ENCODE measurements at regions not wholly inside any gene's neighbourhood (a gene's known extent, or its start where the extent isn't known, plus 50 kb on each side); places are given as distances from the start of the nearest gene placed in this dataset.
A peak's percentile ranks its signal among the peaks of the same experiment; 100 is the strongest.

GRCh38 chr1:68819190-68819829 lies 322.4 kb upstream of the DEPDC1 start:
- no peak overlapping the region for H3K27ac ChIP-seq (ENCODE audit: low read depth, low read length)
- POLR2A ChIA-PET = no interaction called here
- no peaks in the 10 kb centered on the region; the same call in 1 of the 2 replicates for H3K9me3 ChIP-seq (ENCODE audit: control insufficient read depth, insufficient read depth, low read length)
- H3K4me3 ChIP-seq (ENCODE audit: low read depth, low read length) = no peak overlapping the region
- DNase-seq (ENCODE audit: low read depth, low spot score) = no peak
- no peaks in the 10 kb centered on the region for H3K27me3 ChIP-seq (ENCODE audit: control insufficient read depth, insufficient read depth, low read length)
- peak; percentile 49 for TF ChIP-seq CTCF (IDR thresholded peaks at IDR 0.05; ENCODE audit: low read depth, low read length)
- CTCF ChIA-PET = interaction anchor here (1.0 to 2.5 kb wide), 2 partner anchors 9 to 918 kb away, joined by 4 to 7 read pairs; no protein-coding TSS in a partner anchor

GRCh38 chr1:68820151-68820550 lies 323.3 kb upstream of the DEPDC1 start:
- no peak overlapping the region for H3K4me3 ChIP-seq (ENCODE audit: low read depth, low read length)
- ChIA-PET CTCF (interaction anchor here (0.8 to 2.5 kb wide), 2 partner anchors 15 to 917 kb away, joined by 3 to 7 read pairs; no protein-coding TSS in a partner anchor), POLR2A (no interaction called here)
- no peak for DNase-seq (ENCODE audit: low read depth, low spot score)
- no peak overlapping the region for H3K27ac ChIP-seq (ENCODE audit: low read depth, low read length)
- H3K27me3 ChIP-seq (ENCODE audit: control insufficient read depth, insufficient read depth, low read length) = no peaks in the 10 kb centered on the region
- TF ChIP-seq CTCF (IDR thresholded peaks at IDR 0.05; ENCODE audit: low read depth, low read length) = no peak
- no peaks in the 10 kb centered on the region; the same call in 1 of the 2 replicates for H3K9me3 ChIP-seq (ENCODE audit: control insufficient read depth, insufficient read depth, low read length)

GRCh38 chr1:68826836-68827235 lies 330.0 kb upstream of the DEPDC1 start:
- TF ChIP-seq CTCF (IDR thresholded peaks at IDR 0.05; ENCODE audit: low read depth, low read length) = no peak
- Histone ChIP-seq H3K4me3 (ENCODE audit: low read depth, low read length) (no peak overlapping the region), H3K27me3 (ENCODE audit: control insufficient read depth, insufficient read depth, low read length) (no peaks in the 10 kb centered on the region), H3K27ac (ENCODE audit: low read depth, low read length) (no peak overlapping the region), H3K9me3 (ENCODE audit: control insufficient read depth, insufficient read depth, low read length) (no peaks in the 10 kb centered on the region)
- ChIA-PET POLR2A (no interaction called here), CTCF (no interaction called here)
- no peak for DNase-seq (ENCODE audit: low read depth, low spot score)

GRCh38 chr1:68827261-68827660 lies 330.4 kb upstream of the DEPDC1 start:
- Histone ChIP-seq H3K27me3 (ENCODE audit: control insufficient read depth, insufficient read depth, low read length) (no peaks in the 10 kb centered on the region), H3K9me3 (ENCODE audit: control insufficient read depth, insufficient read depth, low read length) (no peaks in the 10 kb centered on the region), H3K27ac (ENCODE audit: low read depth, low read length) (no peak overlapping the region), H3K4me3 (ENCODE audit: low read depth, low read length) (no peak overlapping the region)
- no peak for DNase-seq (ENCODE audit: low read depth, low spot score)
- POLR2A ChIA-PET = no interaction called here
- CTCF ChIA-PET = interaction anchor here (1.6 kb wide), 1 partner anchor 8 kb away, joined by 4 read pairs; no protein-coding TSS in a partner anchor
- no peak for TF ChIP-seq CTCF (IDR thresholded peaks at IDR 0.05; ENCODE audit: low read depth, low read length)

- ChIA-PET POLR2A (no interaction called here), CTCF (interaction anchor here (1.6 kb wide), 1 partner anchor 9 kb away, joined by 4 read pairs; no protein-coding TSS in a partner anchor)
- Histone ChIP-seq H3K4me3 (ENCODE audit: low read depth, low read length) (no peak overlapping the region), H3K9me3 (ENCODE audit: control insufficient read depth, insufficient read depth, low read length) (no peaks in the 10 kb centered on the region), H3K27ac (ENCODE audit: low read depth, low read length) (no peak overlapping the region), H3K27me3 (ENCODE audit: control insufficient read depth, insufficient read depth, low read length) (no peaks in the 10 kb centered on the region)
- no peak for TF ChIP-seq CTCF (IDR thresholded peaks at IDR 0.05; ENCODE audit: low read depth, low read length)
- no peak for DNase-seq (ENCODE audit: low read depth, low spot score)
Observed at GRCh38 chr1:68828013-68828412, 331.1 kb upstream of the DEPDC1 start.
